HL-60 (cell line): ENCODE measurements at regions not wholly inside any gene's neighbourhood (a gene's known extent, or its start where the extent isn't known, plus 50 kb on each side); places are given as distances from the start of the nearest gene placed in this dataset.

Experiments used
- DNase-seq, 2 experiments: peaks; one replicate each; pipeline ENCODE4 v3.0.0-alpha.2; 2010 to 2020; ENCODE audit warnings: low read depth in 1 of 2, low spot score in 1 of 2
- H3K27ac ChIP-seq: fragments of 250-450 bp; sonication (Bioruptor Pico); replicated peaks from 2 replicates; pipeline ENCODE4 v1.5.1; 2020; ENCODE audit warnings: mild to moderate bottlenecking, moderate library complexity
- H3K27me3 ChIP-seq: fragments of 250-450 bp; sonication (Bioruptor Pico); 2 replicates; pipeline ENCODE4 v1.5.1; 2021; ENCODE audit warnings: mild to moderate bottlenecking, moderate library complexity; ENCODE audit not compliant: insufficient read depth, poor library complexity, severe bottlenecking
- H3K4me3 ChIP-seq: replicated peaks from 2 replicates; pipeline ENCODE4 v1.5.1; 2011; ENCODE audit warnings: mild to moderate bottlenecking, control low read depth, low read length; ENCODE audit not compliant: insufficient read depth
- CTCF ChIP-seq: IDR thresholded peaks from one replicate; pipeline ENCODE4 v1.5.1; 2011; ENCODE audit warnings: low read length, control low read depth, inconsistent platforms; ENCODE audit not compliant: insufficient read depth
- GABPA ChIP-seq: IDR thresholded peaks from 2 replicates; pipeline ENCODE4 v1.6.1; 2012; ENCODE audit warnings: low read depth
- POLR2AphosphoS5 ChIP-seq: IDR thresholded peaks from 2 replicates; pipeline ENCODE4 v1.6.1; 2012; ENCODE audit warnings: low read depth
- SPI1 ChIP-seq: IDR thresholded peaks from 2 replicates; pipeline ENCODE4 v1.6.1; 2012; ENCODE audit warnings: low read depth, mild to moderate bottlenecking, borderline replicate concordance
- TF ChIP-seq, protein P1 (sequence below): IDR thresholded peaks from 2 replicates; pipeline ENCODE4 v1.6.1; 2012; ENCODE audit warnings: low read depth; ENCODE audit not compliant: insufficient replicate concordance

DNA sequence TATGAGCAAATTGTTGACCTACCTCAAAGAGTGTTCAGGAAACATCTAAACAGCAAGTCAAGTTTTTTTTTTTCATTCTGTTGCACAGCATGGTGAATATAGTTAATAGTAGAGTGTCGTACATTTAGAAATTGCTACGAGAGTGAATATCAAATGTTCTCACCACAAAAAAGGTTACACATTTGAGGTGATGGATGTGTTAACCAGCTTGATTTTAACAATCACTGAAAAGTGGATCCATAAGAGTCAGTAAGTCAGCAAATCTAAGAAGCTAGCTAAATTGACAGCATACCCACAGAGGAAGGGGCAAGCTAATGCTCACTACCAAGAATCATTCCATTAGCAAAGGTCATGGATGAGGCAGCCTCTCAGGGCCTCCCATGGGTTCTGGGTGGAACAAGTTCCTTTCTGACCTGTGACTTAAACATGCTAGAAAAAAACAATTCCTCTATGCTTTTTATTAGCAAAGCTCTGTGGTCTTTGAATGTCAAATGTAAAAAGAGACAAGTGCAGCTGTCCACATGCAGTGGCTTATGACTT is 235.4 kb upstream of the CCDC179 start:
- H3K27me3 ChIP-seq, result no peaks in the 10 kb centered on the region
- H3K4me3 ChIP-seq, result no peak overlapping the region
- no peak for TF ChIP-seq CTCF
- no peak for TF ChIP-seq SPI1
- TF ChIP-seq, protein P1, sequence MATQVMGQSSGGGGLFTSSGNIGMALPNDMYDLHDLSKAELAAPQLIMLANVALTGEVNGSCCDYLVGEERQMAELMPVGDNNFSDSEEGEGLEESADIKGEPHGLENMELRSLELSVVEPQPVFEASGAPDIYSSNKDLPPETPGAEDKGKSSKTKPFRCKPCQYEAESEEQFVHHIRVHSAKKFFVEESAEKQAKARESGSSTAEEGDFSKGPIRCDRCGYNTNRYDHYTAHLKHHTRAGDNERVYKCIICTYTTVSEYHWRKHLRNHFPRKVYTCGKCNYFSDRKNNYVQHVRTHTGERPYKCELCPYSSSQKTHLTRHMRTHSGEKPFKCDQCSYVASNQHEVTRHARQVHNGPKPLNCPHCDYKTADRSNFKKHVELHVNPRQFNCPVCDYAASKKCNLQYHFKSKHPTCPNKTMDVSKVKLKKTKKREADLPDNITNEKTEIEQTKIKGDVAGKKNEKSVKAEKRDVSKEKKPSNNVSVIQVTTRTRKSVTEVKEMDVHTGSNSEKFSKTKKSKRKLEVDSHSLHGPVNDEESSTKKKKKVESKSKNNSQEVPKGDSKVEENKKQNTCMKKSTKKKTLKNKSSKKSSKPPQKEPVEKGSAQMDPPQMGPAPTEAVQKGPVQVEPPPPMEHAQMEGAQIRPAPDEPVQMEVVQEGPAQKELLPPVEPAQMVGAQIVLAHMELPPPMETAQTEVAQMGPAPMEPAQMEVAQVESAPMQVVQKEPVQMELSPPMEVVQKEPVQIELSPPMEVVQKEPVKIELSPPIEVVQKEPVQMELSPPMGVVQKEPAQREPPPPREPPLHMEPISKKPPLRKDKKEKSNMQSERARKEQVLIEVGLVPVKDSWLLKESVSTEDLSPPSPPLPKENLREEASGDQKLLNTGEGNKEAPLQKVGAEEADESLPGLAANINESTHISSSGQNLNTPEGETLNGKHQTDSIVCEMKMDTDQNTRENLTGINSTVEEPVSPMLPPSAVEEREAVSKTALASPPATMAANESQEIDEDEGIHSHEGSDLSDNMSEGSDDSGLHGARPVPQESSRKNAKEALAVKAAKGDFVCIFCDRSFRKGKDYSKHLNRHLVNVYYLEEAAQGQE, result no peak
- no peak for TF ChIP-seq POLR2AphosphoS5
- TF ChIP-seq GABPA, result no peak
- no peak for DNase-seq
- H3K27ac ChIP-seq, result no peak overlapping the region

DNA sequence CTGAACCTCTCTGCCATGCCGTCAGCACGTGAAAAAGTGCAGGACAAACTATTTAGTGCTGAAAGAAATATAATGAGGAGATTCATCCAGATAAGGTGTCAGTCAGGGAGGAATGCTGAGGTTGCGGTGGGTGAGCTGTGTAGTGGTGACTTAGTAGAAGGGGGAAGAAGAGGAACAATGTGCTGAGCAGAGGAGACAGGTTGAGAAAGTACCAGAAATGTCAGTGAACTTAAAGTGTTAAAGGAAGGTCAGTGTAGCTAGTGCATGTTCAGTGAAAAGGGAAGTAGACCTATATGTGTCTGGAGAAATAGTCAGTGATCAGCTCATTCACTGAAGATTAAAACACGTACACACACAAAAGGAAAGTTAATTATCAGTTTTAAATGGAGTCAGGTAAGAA is 237.6 kb upstream of the CCDC179 start:
- H3K27me3 ChIP-seq, result no peaks in the 10 kb centered on the region
- DNase-seq, result no peak
- no peak overlapping the region for H3K4me3 ChIP-seq
- no peak overlapping the region for H3K27ac ChIP-seq
- TF ChIP-seq SPI1, result no peak
- TF ChIP-seq POLR2AphosphoS5, result no peak
- TF ChIP-seq, protein P1, result no peak
- no peak for TF ChIP-seq GABPA
- TF ChIP-seq CTCF, result no peak

GRCh38 chr11:23099256-23099655 is 239.0 kb upstream of the CCDC179 start:
- no peaks in the 10 kb centered on the region for H3K27me3 ChIP-seq
- TF ChIP-seq GABPA, result no peak
- no peak for TF ChIP-seq SPI1
- TF ChIP-seq POLR2AphosphoS5, result no peak
- no peak for TF ChIP-seq CTCF
- TF ChIP-seq, protein P1, result no peak
- no peak overlapping the region for H3K27ac ChIP-seq
- H3K4me3 ChIP-seq, result no peak overlapping the region
- DNase-seq, result no peak
